WERI-Rb-1 (cell line): ENCODE measurements at regions not wholly inside any gene's neighbourhood (a gene's known extent, or its start where the extent isn't known, plus 50 kb on each side); places are given as distances from the start of the nearest gene placed in this dataset.

Experiments
- DNase-seq: peaks from one replicate; pipeline ENCODE4 v3.0.0-alpha.2; 2020
- H3K27ac ChIP-seq: fragments of 250-450 bp; sonication (Bioruptor Pico); 2 replicates; pipeline ENCODE4 v1.5.1; 2020; ENCODE audit warnings: mild to moderate bottlenecking, moderate library complexity
- H3K27me3 ChIP-seq: fragments of 250-450 bp; sonication (Bioruptor Pico); 2 replicates; pipeline ENCODE4 v1.5.1; 2021; ENCODE audit warnings: mild to moderate bottlenecking, low read depth, moderate library complexity; ENCODE audit not compliant: insufficient read depth, severe bottlenecking
- H3K36me3 ChIP-seq: fragments of 250-450 bp; sonication (Bioruptor Pico); 2 replicates; pipeline ENCODE4 v1.5.1; 2020; ENCODE audit warnings: mild to moderate bottlenecking, moderate library complexity
- H3K4me3 ChIP-seq: 2 replicates; pipeline ENCODE4 v1.5.1; 2011; ENCODE audit warnings: low read depth, mild to moderate bottlenecking, control low read depth, low read length
- H3K9me3 ChIP-seq: fragments of 250-450 bp; sonication (Bioruptor Pico); 2 replicates; pipeline ENCODE4 v1.5.1; 2021; ENCODE audit warnings: mild to moderate bottlenecking, moderate library complexity; ENCODE audit not compliant: severe bottlenecking
- TF ChIP-seq, protein P1 (sequence below): IDR thresholded peaks from 2 replicates; pipeline ENCODE4 v1.5.1; 2011; ENCODE audit warnings: low read depth, mild to moderate bottlenecking, control low read depth, inconsistent platforms, low read length

- TF ChIP-seq, protein P1, sequence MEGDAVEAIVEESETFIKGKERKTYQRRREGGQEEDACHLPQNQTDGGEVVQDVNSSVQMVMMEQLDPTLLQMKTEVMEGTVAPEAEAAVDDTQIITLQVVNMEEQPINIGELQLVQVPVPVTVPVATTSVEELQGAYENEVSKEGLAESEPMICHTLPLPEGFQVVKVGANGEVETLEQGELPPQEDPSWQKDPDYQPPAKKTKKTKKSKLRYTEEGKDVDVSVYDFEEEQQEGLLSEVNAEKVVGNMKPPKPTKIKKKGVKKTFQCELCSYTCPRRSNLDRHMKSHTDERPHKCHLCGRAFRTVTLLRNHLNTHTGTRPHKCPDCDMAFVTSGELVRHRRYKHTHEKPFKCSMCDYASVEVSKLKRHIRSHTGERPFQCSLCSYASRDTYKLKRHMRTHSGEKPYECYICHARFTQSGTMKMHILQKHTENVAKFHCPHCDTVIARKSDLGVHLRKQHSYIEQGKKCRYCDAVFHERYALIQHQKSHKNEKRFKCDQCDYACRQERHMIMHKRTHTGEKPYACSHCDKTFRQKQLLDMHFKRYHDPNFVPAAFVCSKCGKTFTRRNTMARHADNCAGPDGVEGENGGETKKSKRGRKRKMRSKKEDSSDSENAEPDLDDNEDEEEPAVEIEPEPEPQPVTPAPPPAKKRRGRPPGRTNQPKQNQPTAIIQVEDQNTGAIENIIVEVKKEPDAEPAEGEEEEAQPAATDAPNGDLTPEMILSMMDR = no peak
- no peaks in the 10 kb centered on the region for H3K36me3 ChIP-seq
- H3K9me3 ChIP-seq = peaks cover 5% of the 10 kb centered on the region
- no peak overlapping the region for H3K4me3 ChIP-seq
- no peak overlapping the region for H3K27ac ChIP-seq
- no peak for DNase-seq
- H3K27me3 ChIP-seq = peaks cover 16% of the 10 kb centered on the region
Measured at GRCh38 chr7:121793716-121794115, 79.2 kb upstream of the PTPRZ1 start.

DNA sequence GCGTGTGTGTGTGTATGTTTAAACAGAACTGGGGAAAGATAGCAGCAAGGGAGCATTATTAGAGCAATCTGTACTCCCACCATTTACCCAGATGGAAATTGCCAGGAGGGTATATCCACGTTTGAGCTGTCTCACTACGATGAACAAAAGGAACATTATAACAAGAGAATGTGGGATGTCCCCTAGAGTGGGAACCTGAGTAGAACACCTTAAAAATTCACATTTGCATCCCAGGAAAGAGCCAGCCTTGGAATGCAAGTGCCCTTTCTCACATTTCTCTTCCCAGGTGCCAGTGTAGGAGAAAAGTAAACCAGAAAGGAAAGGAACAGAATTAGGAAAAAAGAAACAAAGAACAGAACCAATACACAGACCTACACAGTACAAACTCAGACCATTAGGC, 95.3 kb upstream of the PTPRZ1 start:
- Histone ChIP-seq H3K27me3 (no peaks in the 10 kb centered on the region), H3K27ac (no peak overlapping the region), H3K9me3 (no peaks in the 10 kb centered on the region), H3K36me3 (no peaks in the 10 kb centered on the region), H3K4me3 (no peak overlapping the region)
- TF ChIP-seq, protein P1 = no peak
- DNase-seq = no peak

- TF ChIP-seq, protein P1 = no peak
- no peaks in the 10 kb centered on the region for H3K27me3 ChIP-seq
- DNase-seq = no peak
- no peak overlapping the region for H3K4me3 ChIP-seq
- no peaks in the 10 kb centered on the region for H3K36me3 ChIP-seq
- no peaks in the 10 kb centered on the region for H3K9me3 ChIP-seq
- H3K27ac ChIP-seq = no peak overlapping the region
Measured at GRCh38 chr7:121774563-121774962, 98.4 kb upstream of the PTPRZ1 start.

GRCh38 chr7:121766676-121767075, 106.3 kb upstream of the PTPRZ1 start:
- H3K9me3 ChIP-seq = no peaks in the 10 kb centered on the region
- no peak for DNase-seq
- no peaks in the 10 kb centered on the region for H3K36me3 ChIP-seq
- H3K4me3 ChIP-seq = no peak overlapping the region
- TF ChIP-seq, protein P1 = no peak
- H3K27me3 ChIP-seq = no peaks in the 10 kb centered on the region
- no peak overlapping the region for H3K27ac ChIP-seq

- DNase-seq = no peak
- TF ChIP-seq, protein P1 = no peak
- no peaks in the 10 kb centered on the region for H3K27me3 ChIP-seq
Measured at GRCh38 chr7:121761399-121761798, 111.6 kb upstream of the PTPRZ1 start.

GRCh38 chr7:121755818-121756552, 117.0 kb upstream of the PTPRZ1 start:
- Histone ChIP-seq H3K36me3 (no peaks in the 10 kb centered on the region), H3K4me3 (no peak overlapping the region), H3K27me3 (no peaks in the 10 kb centered on the region), H3K27ac (no peak overlapping the region), H3K9me3 (no peaks in the 10 kb centered on the region)
- peak; percentile 29 for DNase-seq
- TF ChIP-seq, protein P1 = no peak

More at GRCh38 chr7:121761399-121761798, 111.6 kb upstream of the PTPRZ1 start:
- Histone ChIP-seq H3K36me3 (no peaks in the 10 kb centered on the region), H3K4me3 (no peak overlapping the region), H3K9me3 (no peaks in the 10 kb centered on the region), H3K27ac (no peak overlapping the region)
